Endothelial cell of umbilical vein (primary cell): ENCODE measurements at regions not wholly inside any gene's neighbourhood (a gene's known extent, or its start where the extent isn't known, plus 50 kb on each side); places are given as distances from the start of the nearest gene placed in this dataset.

Experiments used
- BruUV-seq: library from RNA; stranded (reverse); fragments of 400-500 nt; replicated peaks from 2 replicates; lab custom pipeline; 2021; lab: Mats Ljungman, UMichigan
- CTCF ChIA-PET: fragments of 300-600, 350-600 bp; sonication (Branson Sonifier 250); formaldehyde crosslinking; loops from one replicate; lab custom pipeline; 2021; ENCODE audit warnings: antibody characterized with exemption, inconsistent platforms; lab: Charles Lee
- POLR2A ChIA-PET: fragments of 300-600, 350-600 bp; sonication (Branson Sonifier 250); formaldehyde crosslinking; loops from one replicate; lab custom pipeline; 2021; ENCODE audit warnings: antibody characterized with exemption, inconsistent platforms; lab: Charles Lee
- DNase-seq: peaks from one replicate; pipeline ENCODE4 v3.0.0-alpha.2; 2011; ENCODE audit warnings: low read depth, low spot score
- FAIRE-seq: peaks from 2 replicates; lab custom pipeline; 2011; peaks lifted over from hg19 to GRCh38; lab: Jason Lieb, UNC
- H2AFZ ChIP-seq: 2 replicates; pipeline ENCODE4 v1.6.0; 2012; ENCODE audit warnings: low read depth, low read length, control low read depth, inconsistent platforms
- H3K27ac ChIP-seq: 2 replicates; pipeline ENCODE4 v1.5.1; 2011; ENCODE audit warnings: low read depth, mild to moderate bottlenecking, control low read depth, low read length, moderate library complexity; ENCODE audit not compliant: insufficient read depth
- H3K27me3 ChIP-seq, 2 experiments: 2 replicates each; pipeline versions ENCODE4 v1.6.0 to v1.6.1; 2011; ENCODE audit warnings: low read length in 2 of 2, mixed read lengths in 1 of 2; ENCODE audit not compliant: control insufficient read depth in 2 of 2, insufficient read depth in 2 of 2
- H3K36me3 ChIP-seq, 2 experiments: 2 replicates in 1 of 2; 3 replicates in 1 of 2; pipeline ENCODE4 v1.5.1; 2011; ENCODE audit warnings: low read length in 2 of 2, mild to moderate bottlenecking in 1 of 2, moderate library complexity in 1 of 2; ENCODE audit not compliant: control insufficient read depth in 2 of 2, insufficient read depth in 2 of 2; ENCODE audit errors: extremely low read depth in 1 of 2
- H3K4me1 ChIP-seq: 3 replicates; pipeline ENCODE4 v1.5.1; 2011; ENCODE audit warnings: mild to moderate bottlenecking, low read length; ENCODE audit not compliant: control insufficient read depth, insufficient read depth; ENCODE audit errors: extremely low read depth
- H3K4me2 ChIP-seq: 2 replicates; pipeline ENCODE4 v1.6.1; 2011; ENCODE audit warnings: low read length, control low read depth, mixed read lengths; ENCODE audit not compliant: insufficient read depth
- H3K4me3 ChIP-seq, 3 experiments: fragments of 200-600 bp in 1 of 3; sonication (generic), shearing (Covaris generic) in 1 of 3; replicated peaks in 1 of 3; 2 replicates each; pipeline ENCODE4 v1.5.1; 2011 to 2016; ENCODE audit warnings: control low read depth in 3 of 3, low read length in 3 of 3, mild to moderate bottlenecking in 2 of 3, inconsistent platforms in 1 of 3, low read depth in 1 of 3, moderate library complexity in 1 of 3; ENCODE audit not compliant: insufficient read depth in 1 of 3
- H3K79me2 ChIP-seq: 2 replicates; pipeline ENCODE4 v1.6.0; 2012; ENCODE audit warnings: low read length, inconsistent platforms; ENCODE audit not compliant: control insufficient read depth, insufficient read depth
- H3K9ac ChIP-seq: replicated peaks from 2 replicates; pipeline ENCODE3; 2011; ENCODE audit warnings: low read length, control low read depth; ENCODE audit not compliant: insufficient read depth; ENCODE audit errors: extremely low read depth
- H3K9me1 ChIP-seq: replicated peaks from 3 replicates; pipeline ENCODE4 v1.6.0; 2011; ENCODE audit warnings: mild to moderate bottlenecking, low read length; ENCODE audit not compliant: control insufficient read depth, insufficient read depth; ENCODE audit errors: extremely low read depth
- H3K9me3 ChIP-seq: replicated peaks from 2 replicates; pipeline ENCODE4 v1.5.1; 2012; ENCODE audit warnings: low read length, inconsistent platforms; ENCODE audit not compliant: control insufficient read depth, insufficient read depth
- H4K20me1 ChIP-seq: replicated peaks from 2 replicates; pipeline ENCODE3; 2011; ENCODE audit warnings: mild to moderate bottlenecking, low read length; ENCODE audit not compliant: control insufficient read depth, insufficient read depth; ENCODE audit errors: extremely low read depth
- CTCF ChIP-seq, 2 donors: IDR thresholded peaks; 1 replicate in 1 of 2; 2 replicates in 1 of 2; pipeline ENCODE4 v1.5.1; 2011; ENCODE audit warnings: low read length in 2 of 2, mild to moderate bottlenecking in 2 of 2, moderate library complexity in 2 of 2, control low read depth in 1 of 2, inconsistent platforms in 1 of 2, low read depth in 1 of 2; ENCODE audit not compliant: insufficient read depth in 1 of 2; ENCODE audit errors: extremely low read depth in 1 of 2
- EZH2 ChIP-seq: IDR thresholded peaks from 2 replicates; pipeline ENCODE4 v1.6.1; 2012; ENCODE audit warnings: borderline replicate concordance, low read depth, mild to moderate bottlenecking, moderate library complexity, low read length, inconsistent platforms; ENCODE audit not compliant: severe bottlenecking
- FOS ChIP-seq: IDR thresholded peaks from 2 replicates; pipeline ENCODE4 v1.6.1; 2011; ENCODE audit warnings: mild to moderate bottlenecking, low read length, moderate library complexity, borderline replicate concordance; ENCODE audit not compliant: insufficient read depth
- GATA2 ChIP-seq: IDR thresholded peaks from 2 replicates; pipeline ENCODE4 v1.7.0; 2011; ENCODE audit warnings: low read depth, mild to moderate bottlenecking, moderate library complexity, mixed read lengths, low read length; ENCODE audit not compliant: insufficient read length, insufficient read depth
- JUN ChIP-seq: IDR thresholded peaks from 2 replicates; pipeline ENCODE4 v1.6.1; 2011; ENCODE audit warnings: borderline replicate concordance, low read depth; ENCODE audit not compliant: insufficient read length, insufficient read depth
- MAX ChIP-seq: IDR thresholded peaks from 2 replicates; pipeline ENCODE4 v1.6.1; 2011; ENCODE audit not compliant: insufficient read depth, insufficient read length
- MYC ChIP-seq: IDR thresholded peaks from one replicate; pipeline ENCODE4 v1.6.1; 2011; ENCODE audit warnings: mild to moderate bottlenecking, low read depth, low read length
- POLR2A ChIP-seq: IDR thresholded peaks from 2 replicates; pipeline ENCODE4 v1.6.1; 2012; ENCODE audit warnings: low read depth, mild to moderate bottlenecking, control low read depth, low read length
- POLR2AphosphoS5 ChIP-seq: IDR thresholded peaks from 2 replicates; pipeline ENCODE4 v1.6.1; 2012; ENCODE audit warnings: low read depth, mild to moderate bottlenecking, control low read depth, low read length, moderate library complexity; ENCODE audit not compliant: insufficient read depth
- dilution Hi-C: fragments of 300-500 bp; cut with MboI; formaldehyde crosslinking; loops from one replicate; pipeline ENCODE4 v1.15.0; 2019; ENCODE audit warnings: low sequenced_read_pairs; ENCODE audit not compliant: extremely low pct_ligation_motif_present
- intact Hi-C: fragments of 100-400 bp; cut with micrococcal nuclease; formaldehyde crosslinking; loops from one replicate; pipeline ENCODE4 v1.10.0; 2022

GRCh38 chr3:181066143-181067087 lies 76.9 kb upstream of the DNAJC19 start:
- Histone ChIP-seq H3K27ac (no peak overlapping the region), H4K20me1 (no peaks in the 10 kb centered on the region), H3K27me3 (no peaks in the 10 kb centered on the region), H3K9ac (no peak overlapping the region), H3K4me1 (no peaks in the 10 kb centered on the region), H3K79me2 (no peaks in the 10 kb centered on the region), H3K9me3 (no peaks in the 10 kb centered on the region), H3K4me3 (no peak overlapping the region), H3K4me2 (no peak overlapping the region), H3K36me3 (no peaks in the 10 kb centered on the region), H3K9me1 (no peaks in the 10 kb centered on the region), H2AFZ (no peak overlapping the region)
- FAIRE-seq (no peak), DNase-seq (no peak)
- BruUV-seq = no TSS peak
- intact Hi-C loops = no loop called here
- POLR2A ChIA-PET = no interaction called here
- TF ChIP-seq GATA2 (no peak), JUN (no peak), MAX (no peak), MYC (no peak), EZH2 (no peak)
- dilution Hi-C loops = no loop called here
- CTCF ChIA-PET = interaction anchor here (0.6 kb wide), 1 partner anchor 26 kb away, joined by 3 read pairs; no protein-coding TSS in a partner anchor

GRCh38 chr3:181056136-181056732 lies 66.7 kb upstream of the DNAJC19 start:
- no peaks in the 10 kb centered on the region for H3K79me2 ChIP-seq
- H3K36me3 ChIP-seq = no peaks in the 10 kb centered on the region
- H3K27ac ChIP-seq = no peak overlapping the region
- dilution Hi-C loops (no loop called here), intact Hi-C loops (no loop called here)
- no peak for TF ChIP-seq POLR2AphosphoS5
- TF ChIP-seq MAX = no peak
- TF ChIP-seq EZH2 = no peak
- no peak for TF ChIP-seq GATA2
- TF ChIP-seq POLR2A = no peak
- TF ChIP-seq CTCF (IDR thresholded peaks at IDR 0.05; ENCODE audit: extremely low read depth in 1 of 2, insufficient read depth in 1 of 2, low read depth in 1 of 2, low read length in 2 of 2) = no peak
- TF ChIP-seq FOS = no peak
- no peak for TF ChIP-seq MYC
- no peak for TF ChIP-seq JUN
- no peak for DNase-seq
- no peaks in the 10 kb centered on the region for H4K20me1 ChIP-seq
- ChIA-PET POLR2A (no interaction called here), CTCF (no interaction called here)
- FAIRE-seq = no peak
- H3K4me3 ChIP-seq = no peak overlapping the region
- no peaks in the 10 kb centered on the region for H3K9me1 ChIP-seq
- no peak overlapping the region for H3K4me2 ChIP-seq
- H3K27me3 ChIP-seq = no peaks in the 10 kb centered on the region
- H3K4me1 ChIP-seq = no peaks in the 10 kb centered on the region
- H3K9me3 ChIP-seq = no peaks in the 10 kb centered on the region
- no peak overlapping the region for H2AFZ ChIP-seq
- no TSS peak for BruUV-seq
- H3K9ac ChIP-seq = no peak overlapping the region
